LNCAP (cell line): ENCODE measurements at regions not wholly inside any gene's neighbourhood (a gene's known extent, or its start where the extent isn't known, plus 50 kb on each side); places are given as distances from the start of the nearest gene placed in this dataset.

Experiments
- TF ChIP-seq, protein P1 (sequence below): fragments of 450-650 bp; IDR thresholded peaks from 2 replicates; pipeline ENCODE4 v1.5.1; 2017; ENCODE audit warnings: mild to moderate bottlenecking

DNA sequence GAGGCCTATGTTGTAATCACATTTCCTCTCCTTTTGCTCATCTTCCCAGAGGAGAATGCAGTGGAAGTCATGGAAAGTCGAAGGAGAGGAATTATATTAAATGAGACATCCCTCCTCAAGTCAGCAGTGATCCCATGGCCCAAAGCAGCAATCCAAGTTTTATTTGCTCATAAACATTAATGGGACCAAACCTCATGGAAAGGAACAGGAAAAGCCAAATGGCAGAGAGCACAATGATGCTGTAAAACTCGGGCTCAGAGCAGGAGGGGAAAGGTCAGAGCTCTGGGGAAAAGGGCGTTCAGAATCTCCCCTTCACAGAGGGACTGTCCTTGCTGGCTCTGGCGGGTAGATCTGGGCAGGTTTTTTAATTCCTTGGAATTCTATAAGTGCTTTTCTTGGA lies 175.8 kb downstream of the C5orf15 start:
- TF ChIP-seq, protein P1, sequence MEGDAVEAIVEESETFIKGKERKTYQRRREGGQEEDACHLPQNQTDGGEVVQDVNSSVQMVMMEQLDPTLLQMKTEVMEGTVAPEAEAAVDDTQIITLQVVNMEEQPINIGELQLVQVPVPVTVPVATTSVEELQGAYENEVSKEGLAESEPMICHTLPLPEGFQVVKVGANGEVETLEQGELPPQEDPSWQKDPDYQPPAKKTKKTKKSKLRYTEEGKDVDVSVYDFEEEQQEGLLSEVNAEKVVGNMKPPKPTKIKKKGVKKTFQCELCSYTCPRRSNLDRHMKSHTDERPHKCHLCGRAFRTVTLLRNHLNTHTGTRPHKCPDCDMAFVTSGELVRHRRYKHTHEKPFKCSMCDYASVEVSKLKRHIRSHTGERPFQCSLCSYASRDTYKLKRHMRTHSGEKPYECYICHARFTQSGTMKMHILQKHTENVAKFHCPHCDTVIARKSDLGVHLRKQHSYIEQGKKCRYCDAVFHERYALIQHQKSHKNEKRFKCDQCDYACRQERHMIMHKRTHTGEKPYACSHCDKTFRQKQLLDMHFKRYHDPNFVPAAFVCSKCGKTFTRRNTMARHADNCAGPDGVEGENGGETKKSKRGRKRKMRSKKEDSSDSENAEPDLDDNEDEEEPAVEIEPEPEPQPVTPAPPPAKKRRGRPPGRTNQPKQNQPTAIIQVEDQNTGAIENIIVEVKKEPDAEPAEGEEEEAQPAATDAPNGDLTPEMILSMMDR, result no peak

DNA sequence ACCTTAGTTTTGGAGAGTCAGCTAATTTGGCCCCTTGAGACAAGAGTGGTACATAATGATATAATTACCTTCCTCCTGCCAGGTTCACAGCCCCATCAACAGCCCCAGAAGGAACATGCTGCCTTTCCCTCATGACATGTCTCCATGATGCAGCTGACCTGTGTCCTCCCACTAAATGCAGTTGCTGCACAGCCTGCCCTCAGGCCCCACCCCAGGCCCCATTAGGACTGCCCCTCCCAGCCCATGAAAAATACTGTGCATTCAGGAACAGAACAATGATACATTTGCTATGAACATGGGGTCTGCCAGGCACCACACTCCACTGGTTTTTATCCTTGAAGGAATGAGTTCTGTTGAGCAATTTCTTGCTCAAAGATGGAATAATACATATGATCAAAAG lies 176.4 kb downstream of the C5orf15 start:
- TF ChIP-seq, protein P1, result no peak

DNA sequence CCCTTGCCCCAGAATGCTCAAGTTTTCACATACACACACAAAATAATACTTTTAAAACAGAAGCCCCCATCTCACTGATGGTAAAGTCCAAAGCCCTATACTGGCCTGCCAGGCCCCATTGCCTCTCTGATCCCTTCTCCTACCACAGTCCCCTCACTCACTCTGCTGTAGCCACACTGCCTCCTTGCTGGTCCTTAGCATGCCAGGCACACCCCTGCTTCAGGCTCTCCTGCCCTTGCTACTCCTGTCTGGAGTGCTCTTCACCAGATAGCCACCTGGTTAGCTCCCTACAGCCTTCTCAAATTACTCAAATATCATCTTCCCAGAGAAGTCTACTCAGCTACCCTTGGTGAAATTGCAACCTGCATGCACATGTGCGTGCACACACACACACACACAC lies 177.5 kb downstream of the C5orf15 start:
- TF ChIP-seq, protein P1, result no peak

DNA sequence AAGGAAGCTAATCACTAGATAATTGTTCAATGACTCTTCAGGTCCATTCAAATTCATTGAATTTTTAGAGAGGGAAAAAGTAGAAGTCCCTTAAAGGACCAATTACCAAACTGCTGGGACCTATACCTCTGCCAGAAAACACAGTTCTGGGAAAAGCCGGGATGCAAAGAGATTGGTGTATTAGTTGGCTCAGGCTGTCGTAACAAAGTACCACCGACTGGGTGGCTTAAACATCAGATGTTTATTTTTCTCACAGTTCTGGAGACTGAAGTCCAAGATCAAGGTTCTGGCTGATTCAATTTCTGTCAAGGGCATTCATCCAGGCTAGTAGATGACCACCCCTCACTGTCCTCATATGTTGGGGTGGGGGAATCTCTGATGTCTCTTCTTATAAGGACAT lies 177.1 kb upstream of the FSTL4 start:
- TF ChIP-seq, protein P1, result no peak

DNA sequence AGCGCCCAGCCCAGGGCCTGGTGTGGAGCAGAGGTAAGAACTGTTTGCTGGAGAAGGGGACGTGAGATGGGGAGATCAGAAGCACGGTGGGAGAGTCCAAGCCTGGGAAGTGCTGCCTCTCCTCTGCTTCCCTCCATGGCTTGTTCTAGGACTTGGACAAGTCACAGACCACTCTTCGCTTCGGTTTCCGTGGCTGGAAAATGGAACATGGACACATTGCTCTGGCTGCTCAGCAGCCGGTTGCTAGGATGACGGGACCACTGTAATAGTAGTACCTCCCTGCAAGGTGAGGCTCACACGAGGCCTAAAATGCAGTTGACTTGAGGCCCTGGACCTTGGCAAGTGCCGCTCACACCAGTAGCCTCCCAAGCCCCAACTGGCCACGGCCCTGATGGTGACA lies 175.8 kb upstream of the FSTL4 start:
- TF ChIP-seq, protein P1, result no peak

DNA sequence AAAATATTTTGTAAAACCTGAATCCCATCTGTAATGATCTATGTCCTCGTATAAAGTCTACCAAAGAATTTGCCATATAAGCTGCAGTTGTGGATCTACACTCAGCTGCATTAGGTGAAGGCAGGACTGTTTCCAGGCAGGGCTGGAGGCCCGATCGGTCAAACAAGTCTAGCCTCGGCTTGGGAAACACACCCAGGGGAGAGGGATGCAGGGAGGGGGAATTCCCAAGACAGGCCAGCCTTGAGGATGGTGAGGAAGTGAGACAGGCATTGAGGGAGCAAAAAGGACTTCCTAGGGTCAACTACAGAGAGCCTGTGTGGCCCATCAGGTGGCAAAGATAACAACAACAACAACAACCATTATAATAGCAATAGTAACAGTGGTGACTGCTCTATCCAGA lies 174.1 kb upstream of the FSTL4 start:
- TF ChIP-seq, protein P1, result no peak

DNA sequence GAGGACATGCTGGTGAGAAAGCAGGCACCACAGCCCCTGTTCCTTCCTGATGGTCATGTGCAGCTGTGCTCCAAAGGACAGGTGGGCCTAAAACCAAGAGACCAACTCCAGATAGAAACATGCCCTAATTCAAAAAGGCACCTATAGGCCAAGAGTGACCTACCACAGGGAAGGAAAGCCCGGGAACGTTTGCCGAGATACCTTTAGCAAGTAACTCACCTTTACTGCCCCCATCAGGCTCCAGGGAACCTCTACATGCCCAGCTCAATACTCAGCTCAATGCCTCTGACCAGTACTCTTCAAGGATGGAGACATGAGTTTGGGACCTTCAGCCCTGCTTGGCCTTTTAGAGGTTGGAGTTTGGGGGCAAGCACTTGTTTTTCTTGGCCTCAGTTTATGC lies 172.8 kb upstream of the FSTL4 start:
- TF ChIP-seq, protein P1, result no peak; the same call in 1 of the 2 replicates

DNA sequence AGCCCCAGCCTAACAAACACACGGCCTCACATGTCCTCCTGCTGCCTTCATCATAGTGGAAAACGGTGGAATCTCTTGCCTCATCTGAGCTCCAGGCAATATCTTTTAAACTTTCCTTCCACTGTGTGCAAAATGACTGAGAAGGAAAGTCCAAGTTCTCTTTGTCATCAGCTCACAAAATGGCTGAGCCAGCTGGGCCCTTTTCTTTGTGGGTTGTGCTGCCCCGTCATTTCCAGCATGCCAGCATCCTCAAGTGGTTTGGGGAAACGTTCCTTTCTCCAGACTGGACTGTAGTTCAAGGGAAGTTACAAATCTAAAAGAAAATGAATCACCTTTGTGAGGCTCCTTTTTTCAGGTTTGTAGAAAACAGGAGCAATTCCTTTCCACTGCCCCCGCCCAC lies 171.1 kb upstream of the FSTL4 start:
- TF ChIP-seq, protein P1, result no peak
